ENCODE measurements at regions not wholly inside any gene's neighbourhood (a gene's known extent, or its start where the extent isn't known, plus 50 kb on each side); places are given as distances from the start of the nearest gene placed in this dataset.
"Not testable (repeated sequence)": the region's sequence is repeated elsewhere in the genome, so short reads cannot be mapped to it uniquely, and the experiment has no call there.

GRCh38 chr15:31606194-31606669 is 279.6 kb downstream of the KLF13 start:
- no peak for TF ChIP-seq CTCF (IDR thresholded peaks at IDR 0.05; ENCODE audit: extremely low read depth, missing control alignments)
- DNase-seq (ENCODE audit: low spot score) = no peak

- no peak for TF ChIP-seq CTCF (IDR thresholded peaks at IDR 0.05; ENCODE audit: extremely low read depth, missing control alignments)
- no peak for DNase-seq (ENCODE audit: low spot score)
These were observed 280.4 kb downstream of the KLF13 start for GRCh38 chr15:31606931-31607497.

- DNase-seq (ENCODE audit: low spot score) = no peak
- TF ChIP-seq CTCF (IDR thresholded peaks at IDR 0.05; ENCODE audit: extremely low read depth, missing control alignments) = no peak
These were observed 281.0 kb downstream of the KLF13 start for GRCh38 chr15:31607656-31608055.

- no peak for TF ChIP-seq CTCF (IDR thresholded peaks at IDR 0.05; ENCODE audit: extremely low read depth, missing control alignments)
- no peak for DNase-seq (ENCODE audit: low spot score)
These were observed 282.6 kb downstream of the KLF13 start for GRCh38 chr15:31609258-31609681.

GRCh38 chr15:31609906-31610305 is 283.3 kb downstream of the KLF13 start:
- no peak for TF ChIP-seq CTCF (IDR thresholded peaks at IDR 0.05; ENCODE audit: extremely low read depth, missing control alignments)

GRCh38 chr15:31615643-31616415 is 289.2 kb downstream of the KLF13 start:
- DNase-seq (ENCODE audit: low spot score) = no peak
- no peak for TF ChIP-seq CTCF (IDR thresholded peaks at IDR 0.05; ENCODE audit: extremely low read depth, missing control alignments)

More at GRCh38 chr15:31609906-31610305, 283.3 kb downstream of the KLF13 start:
- DNase-seq (ENCODE audit: low spot score) = no peak

GRCh38 chr15:31623297-31623696 is 296.7 kb downstream of the KLF13 start:
- DNase-seq (ENCODE audit: low spot score) = not testable (repeated sequence)

GRCh38 chr15:31624115-31624514 is 297.5 kb downstream of the KLF13 start:
- not testable (repeated sequence) for DNase-seq (ENCODE audit: low spot score)

- DNase-seq (ENCODE audit: low spot score) = not testable (repeated sequence)
These were observed 309.1 kb downstream of the KLF13 start for GRCh38 chr15:31635715-31636114.

GRCh38 chr15:31636911-31637310 is 310.3 kb downstream of the KLF13 start:
- DNase-seq (ENCODE audit: low spot score) = not testable (repeated sequence)

GRCh38 chr15:31643955-31644354 is 317.3 kb downstream of the KLF13 start:
- DNase-seq (ENCODE audit: low spot score) = not testable (repeated sequence)

GRCh38 chr15:31644761-31645160 is 318.1 kb downstream of the KLF13 start:
- DNase-seq (ENCODE audit: low spot score) = not testable (repeated sequence)

GRCh38 chr15:31647337-31647826 is 320.7 kb downstream of the KLF13 start:
- not testable (repeated sequence) for DNase-seq (ENCODE audit: low spot score)

All from GM20000 (cell line).